Body of pancreas (tissue), 4 donors: ENCODE measurements at regions not wholly inside any gene's neighbourhood (a gene's known extent, or its start where the extent isn't known, plus 50 kb on each side); places are given as distances from the start of the nearest gene placed in this dataset.

ENCODE experiments used
- ATAC-seq: fragments of 150-250 bp; one replicate; pipeline ENCODE4 v1.9.1; 2016
- DNase-seq, 4 donors: peaks; one replicate each; pipeline ENCODE4 v3.0.0-alpha.2; 2019
- H3K27ac ChIP-seq, 4 donors: fragments of 200-600 bp; sonication (generic); 1 replicate in 3 of 4; 2 replicates in 1 of 4; pipeline versions ENCODE4 v1.5.1 to v1.6.1; 2016 to 2019; ENCODE audit warnings: mild to moderate bottlenecking in 1 of 4, mixed read lengths in 1 of 4, moderate library complexity in 1 of 4
- H3K27me3 ChIP-seq, 2 donors: fragments of 200-600 bp; sonication (generic); one replicate each; pipeline ENCODE4 v1.6.0; 2016; ENCODE audit warnings: mild to moderate bottlenecking in 1 of 2
- H3K36me3 ChIP-seq, 2 donors: fragments of 200-600 bp; sonication (generic); replicated peaks in 1 of 2; 2 replicates each; pipeline ENCODE4 v1.5.1; 2016; ENCODE audit warnings: low read depth in 2 of 2; ENCODE audit not compliant: insufficient read depth in 1 of 2
- H3K4me1 ChIP-seq: fragments of 200-600 bp; sonication (generic); one replicate; pipeline ENCODE4 v1.6.0; 2016
- H3K4me3 ChIP-seq, 2 donors: fragments of 200-600 bp; sonication (generic); 1 replicate in 1 of 2; 2 replicates in 1 of 2; pipeline ENCODE4 v1.5.1; 2016 to 2019
- H3K9me3 ChIP-seq, 3 donors: fragments of 200-600 bp; sonication (generic); 1 replicate in 2 of 3; 2 replicates in 1 of 3; pipeline ENCODE4 v1.5.1; 2016
- POLR2A ChIP-seq, 3 donors: fragments of 450-650 bp; IDR thresholded peaks; one replicate each; pipeline ENCODE4 v1.6.1; 2016; ENCODE audit warnings: antibody characterized with exemption in 3 of 3, mild to moderate bottlenecking in 2 of 3
- WGBS, 2 donors: methylation state at CpG; one replicate each; pipeline ENCODE4 v1.1.5; 2017; 5-methylcytosine and 5-hydroxymethylcytosine counted together
- intact Hi-C: fragments of 100-400 bp; cut with DNase I; formaldehyde crosslinking; loops from one replicate; pipeline ENCODE4 v1.15.1; 2023
- TF ChIP-seq, protein P1 (sequence below), 7 experiments: fragments of 450-650 bp in 4 of 7; fragments of 200-600 bp in 3 of 7; sonication (generic) in 3 of 7; IDR thresholded peaks; one replicate each; pipeline ENCODE4 v1.5.1; 2016 to 2019; ENCODE audit warnings: antibody characterized with exemption in 7 of 7

DNA sequence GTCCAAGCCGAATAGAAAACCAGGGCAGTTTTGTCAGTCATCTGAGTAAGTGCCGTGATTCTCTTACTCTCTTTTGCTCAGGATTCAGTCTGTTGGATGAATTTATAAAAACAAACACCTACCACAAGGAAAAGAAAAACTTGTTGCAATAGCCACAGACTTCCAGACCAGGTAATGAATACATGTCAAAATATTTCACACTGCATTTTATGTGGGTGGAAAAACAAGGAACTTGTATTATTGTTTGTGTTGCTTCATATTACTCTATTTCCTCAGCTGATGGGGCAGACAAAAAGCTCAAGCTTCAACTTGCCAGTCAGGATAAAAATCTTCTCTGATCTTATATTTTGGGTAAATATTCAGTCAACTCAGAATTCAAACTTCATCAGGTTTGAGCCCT, 1125.7 kb downstream of the NLGN4Y start:
- ATAC-seq (no peak), DNase-seq (no peak)
- Histone ChIP-seq H3K27ac (no peak overlapping the region), H3K36me3 (no peaks in the 10 kb centered on the region), H3K9me3 (no peaks in the 10 kb centered on the region), H3K4me1 (no peaks in the 10 kb centered on the region), H3K4me3 (no peak overlapping the region), H3K27me3 (no peaks in the 10 kb centered on the region)
- TF ChIP-seq POLR2A (IDR thresholded peaks at IDR 0.05), result no peak
- TF ChIP-seq, protein P1, sequence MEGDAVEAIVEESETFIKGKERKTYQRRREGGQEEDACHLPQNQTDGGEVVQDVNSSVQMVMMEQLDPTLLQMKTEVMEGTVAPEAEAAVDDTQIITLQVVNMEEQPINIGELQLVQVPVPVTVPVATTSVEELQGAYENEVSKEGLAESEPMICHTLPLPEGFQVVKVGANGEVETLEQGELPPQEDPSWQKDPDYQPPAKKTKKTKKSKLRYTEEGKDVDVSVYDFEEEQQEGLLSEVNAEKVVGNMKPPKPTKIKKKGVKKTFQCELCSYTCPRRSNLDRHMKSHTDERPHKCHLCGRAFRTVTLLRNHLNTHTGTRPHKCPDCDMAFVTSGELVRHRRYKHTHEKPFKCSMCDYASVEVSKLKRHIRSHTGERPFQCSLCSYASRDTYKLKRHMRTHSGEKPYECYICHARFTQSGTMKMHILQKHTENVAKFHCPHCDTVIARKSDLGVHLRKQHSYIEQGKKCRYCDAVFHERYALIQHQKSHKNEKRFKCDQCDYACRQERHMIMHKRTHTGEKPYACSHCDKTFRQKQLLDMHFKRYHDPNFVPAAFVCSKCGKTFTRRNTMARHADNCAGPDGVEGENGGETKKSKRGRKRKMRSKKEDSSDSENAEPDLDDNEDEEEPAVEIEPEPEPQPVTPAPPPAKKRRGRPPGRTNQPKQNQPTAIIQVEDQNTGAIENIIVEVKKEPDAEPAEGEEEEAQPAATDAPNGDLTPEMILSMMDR (IDR thresholded peaks at IDR 0.05), result no peak
- 58 to 69% methylated on average over 2 of the region's 2 CpGs for WGBS, 2 donors
- intact Hi-C loops, result no loop called here

DNA sequence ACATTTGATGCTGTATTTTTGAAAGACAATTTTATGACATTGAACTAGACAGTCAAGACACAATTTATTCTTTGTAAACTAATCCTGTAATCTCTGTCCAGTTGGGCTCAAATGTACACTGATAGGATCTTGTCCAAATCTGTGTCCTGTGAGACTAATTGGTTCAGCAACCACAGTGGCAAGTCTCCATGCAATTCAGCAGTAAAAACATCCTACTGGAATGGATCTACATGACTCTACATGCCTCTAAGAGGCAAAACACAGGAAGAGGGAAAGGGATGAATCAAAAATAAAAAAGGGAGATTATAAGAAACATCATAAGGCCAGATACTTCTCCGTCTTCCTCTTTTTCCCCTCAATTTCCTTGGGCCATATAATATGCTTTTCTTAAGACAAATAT, 1164.2 kb downstream of the NLGN4Y start:
- H3K36me3 ChIP-seq, result no peaks in the 10 kb centered on the region
- TF ChIP-seq POLR2A (IDR thresholded peaks at IDR 0.05), result no peak
- 40 to 74% methylated on average over 1 of the region's 1 CpG for WGBS, 2 donors
- ATAC-seq (no peak), DNase-seq (no peak)
- no peaks in the 10 kb centered on the region for H3K9me3 ChIP-seq
- intact Hi-C loops, result no loop called here
- H3K4me3 ChIP-seq, result no peak overlapping the region
- H3K27me3 ChIP-seq, result no peaks in the 10 kb centered on the region
- no peak overlapping the region for H3K27ac ChIP-seq
- no peaks in the 10 kb centered on the region for H3K4me1 ChIP-seq

DNA sequence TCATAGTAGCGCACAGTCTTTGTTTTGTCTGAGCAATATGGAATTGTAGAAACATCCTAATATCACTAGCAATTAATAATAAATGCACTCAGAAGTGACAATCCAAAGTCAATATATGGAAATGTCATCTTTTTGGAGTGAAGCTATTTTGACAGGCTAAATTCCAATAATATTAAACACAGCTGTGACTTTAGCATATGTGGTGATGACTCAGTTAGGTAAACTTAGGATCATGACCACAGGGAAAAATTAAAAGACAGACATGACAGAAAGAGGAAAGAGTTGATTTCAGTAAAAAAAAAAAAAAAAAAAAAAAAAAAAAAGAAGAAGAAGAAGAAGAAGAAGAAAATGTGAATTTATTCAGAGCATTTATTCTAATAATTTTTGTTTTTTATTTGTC, 1165.7 kb downstream of the NLGN4Y start:
- no peaks in the 10 kb centered on the region for H3K27me3 ChIP-seq
- no peaks in the 10 kb centered on the region for H3K9me3 ChIP-seq
- intact Hi-C loops, result no loop called here
- no peak overlapping the region for H3K27ac ChIP-seq
- ATAC-seq (no peak), DNase-seq (no peak)
- no peaks in the 10 kb centered on the region for H3K36me3 ChIP-seq
- WGBS, 2 donors, result 100% methylated on average over 1 of the region's 1 CpG
- H3K4me1 ChIP-seq, result no peaks in the 10 kb centered on the region
- no peak overlapping the region for H3K4me3 ChIP-seq
- no peak for TF ChIP-seq POLR2A (IDR thresholded peaks at IDR 0.05)
- TF ChIP-seq, protein P1 (IDR thresholded peaks at IDR 0.05), result no peak

DNA sequence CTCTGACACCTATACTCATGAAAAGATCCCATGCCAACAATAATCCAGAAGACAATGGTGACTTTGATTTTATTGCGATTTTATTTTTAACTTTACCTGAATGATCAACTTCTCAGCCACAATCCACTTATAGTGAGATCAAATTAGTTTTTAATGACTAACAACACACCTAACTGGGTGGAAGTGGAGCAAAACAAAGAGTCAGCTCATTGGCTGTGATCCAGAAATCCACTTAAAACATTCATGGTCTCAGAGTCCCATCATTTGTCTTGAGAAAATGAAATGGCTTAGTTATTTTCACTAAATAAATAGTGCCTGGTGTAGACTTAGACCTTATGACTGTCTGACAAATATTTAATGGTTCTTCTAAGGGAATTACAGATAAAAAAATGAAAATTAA, 1177.8 kb downstream of the NLGN4Y start:
- WGBS, 2 donors, result 64 to 94% methylated on average over 1 of the region's 1 CpG
- H3K4me3 ChIP-seq, result no peak overlapping the region
- DNase-seq (no peak), ATAC-seq (no peak)
- H3K27ac ChIP-seq, result no peak overlapping the region
- TF ChIP-seq, protein P1 (IDR thresholded peaks at IDR 0.05), result no peak
- TF ChIP-seq POLR2A (IDR thresholded peaks at IDR 0.05), result no peak
- H3K27me3 ChIP-seq, result no peaks in the 10 kb centered on the region
- H3K36me3 ChIP-seq, result no peaks in the 10 kb centered on the region
- H3K9me3 ChIP-seq, result no peaks in the 10 kb centered on the region
- intact Hi-C loops, result no loop called here
- no peaks in the 10 kb centered on the region for H3K4me1 ChIP-seq

DNA sequence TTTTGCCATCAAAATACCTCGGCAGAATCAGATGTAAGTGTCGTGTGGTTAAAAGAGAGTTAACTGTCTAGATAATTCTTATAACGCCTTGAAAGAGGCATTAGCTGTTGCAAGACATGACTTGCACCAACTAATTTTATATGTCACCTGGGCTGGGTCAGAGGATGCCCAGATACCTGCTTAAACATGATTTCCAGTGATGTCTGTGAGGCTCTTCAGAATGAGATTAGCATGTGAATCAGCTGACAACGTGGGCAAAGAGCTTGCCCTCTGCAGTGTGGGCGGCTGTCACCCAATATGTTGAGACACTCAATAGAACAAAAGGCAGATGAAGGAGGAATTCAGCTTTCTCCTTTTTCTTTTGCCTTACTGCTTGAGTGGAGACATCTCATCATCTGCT, 1180.6 kb downstream of the NLGN4Y start:
- no peak for ATAC-seq
- TF ChIP-seq POLR2A (IDR thresholded peaks at IDR 0.05), result no peak
- TF ChIP-seq, protein P1 (IDR thresholded peaks at IDR 0.05), result no peak
- intact Hi-C loops, result no loop called here
- WGBS, 2 donors, result 37 to 70% methylated on average over 5 of the region's 5 CpGs
- Histone ChIP-seq H3K27me3 (no peaks in the 10 kb centered on the region), H3K4me1 (no peaks in the 10 kb centered on the region), H3K36me3 (no peaks in the 10 kb centered on the region), H3K27ac (no peak overlapping the region), H3K9me3 (no peaks in the 10 kb centered on the region), H3K4me3 (no peak overlapping the region)
- no peak for DNase-seq
